HEK293T (cell line): ENCODE measurements at regions not wholly inside any gene's neighbourhood (a gene's known extent, or its start where the extent isn't known, plus 50 kb on each side); places are given as distances from the start of the nearest gene placed in this dataset.

Experiments
- CTCF ChIA-PET: fragments of 350-600 bp; formaldehyde crosslinking; extraction: SDS; loops from one replicate; lab custom pipeline; 2021; ENCODE audit warnings: antibody characterized with exemption, inconsistent platforms; lab: Yijun Ruan, JAX
- POLR2A ChIA-PET: fragments of 350-600 bp; formaldehyde crosslinking; extraction: SDS; loops from one replicate; lab custom pipeline; 2020; ENCODE audit warnings: antibody characterized with exemption, inconsistent platforms; lab: Yijun Ruan, JAX
- DNase-seq: peaks from one replicate; pipeline ENCODE4 v3.0.0; 2012; ENCODE audit warnings: mixed read lengths; ENCODE audit errors: extremely low spot score
- ARNT ChIP-seq: fragments of 450-650 bp; IDR thresholded peaks from 2 replicates; pipeline ENCODE4 v1.6.1; 2017; ENCODE audit warnings: mild to moderate bottlenecking
- BHLHE40 ChIP-seq: fragments of 450-650 bp; IDR thresholded peaks from 2 replicates; pipeline ENCODE4 v1.6.1; 2016; ENCODE audit warnings: mild to moderate bottlenecking, moderate library complexity, borderline replicate concordance
- CTBP1 ChIP-seq: fragments of 450-650 bp; IDR thresholded peaks from 2 replicates; pipeline ENCODE4 v1.6.1; 2016; ENCODE audit warnings: borderline replicate concordance
- ELF4 ChIP-seq: fragments of 450-650 bp; IDR thresholded peaks from 2 replicates; pipeline ENCODE4 v1.6.1; 2017; ENCODE audit warnings: antibody characterized with exemption
- FOXA1 ChIP-seq: fragments of 450-650 bp; IDR thresholded peaks from 2 replicates; pipeline ENCODE4 v1.6.1; 2016; ENCODE audit warnings: mild to moderate bottlenecking
- FOXK2 ChIP-seq: fragments of 450-650 bp; IDR thresholded peaks from 2 replicates; pipeline ENCODE4 v1.6.1; 2016; ENCODE audit warnings: mild to moderate bottlenecking
- FOXM1 ChIP-seq: fragments of 450-650 bp; IDR thresholded peaks from 2 replicates; pipeline ENCODE4 v1.6.1; 2017; ENCODE audit warnings: mild to moderate bottlenecking, borderline replicate concordance
- HDGF ChIP-seq: fragments of 450-650 bp; IDR thresholded peaks from 2 replicates; pipeline ENCODE4 v1.6.1; 2017; ENCODE audit warnings: antibody characterized with exemption, borderline replicate concordance
- L3MBTL2 ChIP-seq: fragments of 450-650 bp; conservative IDR thresholded peaks from 2 replicates; pipeline ENCODE4 v1.6.1; 2016; ENCODE audit warnings: mild to moderate bottlenecking
- LEF1 ChIP-seq: fragments of 450-650 bp; IDR thresholded peaks from 2 replicates; pipeline ENCODE4 v1.6.1; 2017; ENCODE audit warnings: mild to moderate bottlenecking, borderline replicate concordance
- NFRKB ChIP-seq: fragments of 450-650 bp; IDR thresholded peaks from 2 replicates; pipeline ENCODE4 v1.6.1; 2016; ENCODE audit warnings: mild to moderate bottlenecking, moderate library complexity
- PKNOX1 ChIP-seq: fragments of 450-650 bp; IDR thresholded peaks from 2 replicates; pipeline ENCODE4 v1.6.1; 2016
- SP1 ChIP-seq: fragments of 450-650 bp; IDR thresholded peaks from 2 replicates; pipeline ENCODE4 v1.6.1; 2017
- SUZ12 ChIP-seq: fragments of 450-650 bp; IDR thresholded peaks from 2 replicates; pipeline ENCODE4 v1.6.1; 2016; ENCODE audit warnings: mild to moderate bottlenecking
- TARDBP ChIP-seq: fragments of 450-650 bp; IDR thresholded peaks from 2 replicates; pipeline ENCODE4 v1.6.1; 2016
- ZNF384 ChIP-seq: fragments of 450-650 bp; IDR thresholded peaks from 2 replicates; pipeline ENCODE4 v1.6.1; 2016

GRCh38 chr13:85725433-85725832, 73.8 kb downstream of the SLITRK6 start:
- DNase-seq: no peak
- POLR2A ChIA-PET: no interaction called here
- TF ChIP-seq FOXK2 (no peak), HDGF (no peak), NFRKB (no peak), CTBP1 (no peak), PKNOX1 (no peak), FOXM1 (no peak), SUZ12 (no peak), L3MBTL2 (no peak), ZNF384 (no peak), ELF4 (no peak), FOXA1 (no peak), SP1 (no peak), ARNT (no peak), TARDBP (no peak), BHLHE40 (no peak), LEF1 (no peak)
- CTCF ChIA-PET: no interaction called here

DNA sequence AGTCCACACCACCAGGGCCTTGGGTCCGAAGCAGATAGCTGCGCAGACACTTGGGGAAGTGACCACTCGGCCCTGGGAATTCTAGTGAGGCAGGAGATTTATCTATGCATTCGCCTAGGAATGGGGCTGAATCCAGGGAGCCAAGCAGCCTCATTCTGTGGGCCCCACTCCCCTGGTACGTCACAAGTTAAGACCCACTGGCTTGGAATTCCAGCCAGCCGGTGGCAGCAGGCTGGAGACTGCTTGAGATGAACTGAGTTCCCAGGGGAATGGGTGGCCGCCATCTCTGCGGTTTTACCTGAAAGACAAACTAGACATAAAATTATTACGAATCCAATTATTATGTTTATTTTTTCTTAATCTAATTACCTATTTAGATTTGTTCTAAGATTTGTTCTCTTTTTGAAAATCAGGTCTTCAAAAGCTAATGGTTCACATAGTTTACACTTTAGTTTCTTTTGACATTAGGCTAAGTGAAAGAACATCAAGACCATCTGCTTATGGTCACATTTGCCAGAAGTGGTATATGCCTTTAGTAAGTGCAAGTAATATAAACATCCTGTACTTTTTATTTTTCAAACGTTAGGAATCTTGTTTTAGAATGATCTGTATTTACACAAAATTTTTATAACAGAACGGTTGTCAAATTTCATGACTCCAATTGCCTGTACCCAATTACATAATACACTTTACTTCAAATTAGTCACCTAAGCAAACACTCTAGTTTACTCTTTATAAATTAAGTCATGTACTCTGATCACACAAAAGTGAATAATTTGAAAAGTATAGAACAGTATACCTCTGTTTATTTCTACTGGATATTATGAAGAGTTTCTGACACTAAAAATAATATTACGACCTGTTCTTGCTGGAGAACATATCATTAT, 74.4 kb downstream of the SLITRK6 start:
- ChIA-PET CTCF (no interaction called here), POLR2A (no interaction called here)
- TF ChIP-seq SP1 (no peak), TARDBP (no peak)
- no peak for DNase-seq

GRCh38 chr13:85719749-85720148, 79.5 kb downstream of the SLITRK6 start:
- TF ChIP-seq HDGF (no peak), NFRKB (no peak), BHLHE40 (no peak), ARNT (no peak), ZNF384 (no peak), PKNOX1 (no peak), SUZ12 (no peak), CTBP1 (no peak), SP1 (no peak), L3MBTL2 (no peak), TARDBP (no peak), ELF4 (no peak), FOXM1 (no peak), LEF1 (no peak), FOXA1 (no peak), FOXK2 (no peak)
- no peak for DNase-seq
- CTCF ChIA-PET: no interaction called here
- POLR2A ChIA-PET: no interaction called here

GRCh38 chr13:85717921-85718320, 81.3 kb downstream of the SLITRK6 start:
- no peak for DNase-seq
- TF ChIP-seq CTBP1 (no peak), ZNF384 (no peak), BHLHE40 (no peak), LEF1 (no peak), SP1 (no peak), PKNOX1 (no peak), ELF4 (no peak), L3MBTL2 (no peak), ARNT (no peak), TARDBP (no peak), FOXK2 (no peak)
- CTCF ChIA-PET: no interaction called here
- POLR2A ChIA-PET: no interaction called here

DNA sequence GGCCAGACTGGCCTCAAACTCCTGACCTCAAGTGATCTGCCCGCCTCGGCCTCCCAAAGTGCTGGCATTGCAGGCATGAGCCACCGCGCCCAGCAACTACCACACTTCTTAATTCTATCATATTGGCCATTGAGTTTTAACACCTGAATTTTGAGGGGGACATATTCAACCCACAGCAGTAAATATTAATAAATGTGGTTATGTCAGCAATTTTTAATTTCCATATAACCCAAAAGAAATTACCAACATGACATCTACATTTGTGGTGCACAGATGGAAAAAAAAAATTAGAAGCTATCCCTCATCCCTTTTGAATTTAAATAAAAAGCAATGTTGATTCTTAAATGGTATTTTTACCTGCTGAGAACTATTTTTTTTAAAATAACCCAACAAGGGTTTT, 88.7 kb downstream of the SLITRK6 start:
- ChIA-PET POLR2A (no interaction called here), CTCF (no interaction called here)
- TF ChIP-seq ELF4: no peak
- TF ChIP-seq PKNOX1: no peak
- TF ChIP-seq NFRKB: no peak
- TF ChIP-seq FOXK2: no peak
- TF ChIP-seq TARDBP: no peak
- TF ChIP-seq LEF1: no peak
- no peak for TF ChIP-seq BHLHE40
- no peak for TF ChIP-seq CTBP1
- TF ChIP-seq L3MBTL2: no peak
- TF ChIP-seq SP1: no peak
- no peak for TF ChIP-seq FOXA1
- no peak for TF ChIP-seq FOXM1
- no peak for TF ChIP-seq ZNF384
- no peak for TF ChIP-seq ARNT
- TF ChIP-seq HDGF: no peak
- no peak for TF ChIP-seq SUZ12
- DNase-seq: no peak
